Retinal pigment epithelial cell (primary cell): ENCODE measurements at regions not wholly inside any gene's neighbourhood (a gene's known extent, or its start where the extent isn't known, plus 50 kb on each side); places are given as distances from the start of the nearest gene placed in this dataset.

ENCODE experiments used
- DNase-seq: peaks from one replicate; pipeline ENCODE4 v3.0.0-alpha.2; 2010; ENCODE audit warnings: low read depth
- H3K4me3 ChIP-seq: 2 replicates; pipeline ENCODE4 v1.5.1; 2011; ENCODE audit warnings: mild to moderate bottlenecking, low read length, control low read depth, moderate library complexity
- TF ChIP-seq, protein P1 (sequence below): conservative IDR thresholded peaks from 2 replicates; pipeline ENCODE4 v1.5.1; 2011; ENCODE audit warnings: low read depth, low read length, control low read depth, inconsistent platforms

GRCh38 chr7:49396229-49396628 lies 377.2 kb upstream of the VWC2 start:
- no peak for DNase-seq
- H3K4me3 ChIP-seq, result no peak overlapping the region
- TF ChIP-seq, protein P1, sequence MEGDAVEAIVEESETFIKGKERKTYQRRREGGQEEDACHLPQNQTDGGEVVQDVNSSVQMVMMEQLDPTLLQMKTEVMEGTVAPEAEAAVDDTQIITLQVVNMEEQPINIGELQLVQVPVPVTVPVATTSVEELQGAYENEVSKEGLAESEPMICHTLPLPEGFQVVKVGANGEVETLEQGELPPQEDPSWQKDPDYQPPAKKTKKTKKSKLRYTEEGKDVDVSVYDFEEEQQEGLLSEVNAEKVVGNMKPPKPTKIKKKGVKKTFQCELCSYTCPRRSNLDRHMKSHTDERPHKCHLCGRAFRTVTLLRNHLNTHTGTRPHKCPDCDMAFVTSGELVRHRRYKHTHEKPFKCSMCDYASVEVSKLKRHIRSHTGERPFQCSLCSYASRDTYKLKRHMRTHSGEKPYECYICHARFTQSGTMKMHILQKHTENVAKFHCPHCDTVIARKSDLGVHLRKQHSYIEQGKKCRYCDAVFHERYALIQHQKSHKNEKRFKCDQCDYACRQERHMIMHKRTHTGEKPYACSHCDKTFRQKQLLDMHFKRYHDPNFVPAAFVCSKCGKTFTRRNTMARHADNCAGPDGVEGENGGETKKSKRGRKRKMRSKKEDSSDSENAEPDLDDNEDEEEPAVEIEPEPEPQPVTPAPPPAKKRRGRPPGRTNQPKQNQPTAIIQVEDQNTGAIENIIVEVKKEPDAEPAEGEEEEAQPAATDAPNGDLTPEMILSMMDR, result no peak

DNA sequence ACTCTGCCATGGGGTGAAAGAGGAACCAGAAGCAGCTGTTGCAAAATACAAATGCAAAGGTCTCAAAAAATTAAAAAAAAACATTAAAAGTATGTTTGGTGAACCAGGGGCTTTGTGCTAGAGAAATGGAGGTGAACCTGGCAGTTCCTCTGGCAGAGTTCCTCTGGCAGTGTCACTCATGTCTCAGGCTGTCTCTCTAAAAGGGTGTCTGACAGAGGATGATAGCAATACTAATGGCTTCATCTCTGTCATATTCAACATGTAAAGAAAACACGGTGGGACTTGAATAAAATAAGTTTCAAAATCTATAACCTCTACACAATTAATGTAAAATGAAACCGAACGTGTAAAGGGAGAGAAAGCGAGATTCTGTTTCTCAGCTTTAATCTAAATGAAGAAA lies 375.7 kb upstream of the VWC2 start:
- H3K4me3 ChIP-seq, result no peak overlapping the region
- TF ChIP-seq, protein P1, result no peak
- no peak for DNase-seq

DNA sequence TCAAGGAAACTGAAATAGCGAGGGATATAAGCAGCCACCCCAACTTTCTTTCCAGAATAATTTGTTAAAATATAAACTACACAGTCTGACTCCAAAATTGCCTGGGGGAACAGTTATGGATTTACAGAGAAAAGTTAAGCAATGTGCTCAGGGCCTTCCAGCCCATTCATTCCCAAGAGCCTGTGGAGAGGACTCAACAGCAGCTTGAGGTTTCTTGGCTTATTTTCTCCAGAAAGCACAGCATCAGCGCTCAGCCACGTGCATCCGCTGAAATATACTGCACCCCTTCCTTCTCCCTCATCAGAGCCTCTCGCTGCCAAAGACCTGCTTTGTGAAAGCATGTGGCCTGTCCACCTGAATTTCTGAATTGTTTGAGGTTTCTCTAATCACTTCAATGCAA lies 375.2 kb upstream of the VWC2 start:
- no peak for DNase-seq
- no peak overlapping the region for H3K4me3 ChIP-seq
- TF ChIP-seq, protein P1, result no peak

DNA sequence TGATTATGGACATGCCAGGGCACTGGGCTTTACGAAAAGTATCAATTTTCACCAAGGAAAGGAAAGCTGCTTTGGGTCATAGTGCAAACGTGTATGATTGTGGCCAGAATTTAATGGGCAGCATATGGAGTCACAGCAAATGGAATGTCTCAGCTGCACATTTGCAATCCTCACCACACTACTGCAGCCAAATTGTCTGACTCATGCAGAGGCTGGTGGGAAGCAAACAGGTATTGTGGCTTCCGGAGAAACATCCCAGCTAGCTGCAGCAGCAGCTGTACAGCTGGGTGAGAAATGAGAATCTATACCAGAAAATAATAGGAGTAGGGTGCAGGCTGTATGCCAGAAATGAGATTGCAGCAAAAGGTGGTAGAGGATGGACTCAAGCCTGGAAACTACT lies 374.7 kb upstream of the VWC2 start:
- TF ChIP-seq, protein P1, result no peak
- DNase-seq, result no peak
- H3K4me3 ChIP-seq, result no peak overlapping the region

- H3K4me3 ChIP-seq, result no peak overlapping the region
- DNase-seq, result no peak
- TF ChIP-seq, protein P1, result no peak
Measured at GRCh38 chr7:49400891-49401550, 372.4 kb upstream of the VWC2 start.

GRCh38 chr7:49403844-49404243 lies 369.6 kb upstream of the VWC2 start:
- no peak for DNase-seq

GRCh38 chr7:49407205-49407604 lies 366.2 kb upstream of the VWC2 start:
- H3K4me3 ChIP-seq, result no peak overlapping the region
- TF ChIP-seq, protein P1, result no peak
- DNase-seq, result no peak

More at GRCh38 chr7:49403844-49404243, 369.6 kb upstream of the VWC2 start:
- TF ChIP-seq, protein P1, result no peak
- no peak overlapping the region for H3K4me3 ChIP-seq
